H9 (cell line): ENCODE measurements at regions not wholly inside any gene's neighbourhood (a gene's known extent, or its start where the extent isn't known, plus 50 kb on each side); places are given as distances from the start of the nearest gene placed in this dataset.

Experiments used
- DNase-seq: peaks from one replicate; pipeline ENCODE4 v3.0.0-alpha.2; 2017
- H2AFZ ChIP-seq: one replicate; pipeline ENCODE4 v1.6.1; 2013; ENCODE audit warnings: mild to moderate bottlenecking, low read length, control low read depth, moderate library complexity
- H2AK5ac ChIP-seq: 2 replicates; pipeline ENCODE4 v1.6.1; 2013; ENCODE audit warnings: low read length, control low read depth, mixed read lengths; ENCODE audit not compliant: insufficient read length
- H2BK120ac ChIP-seq: one replicate; pipeline ENCODE4 v1.6.1; 2013; ENCODE audit warnings: low read depth, mild to moderate bottlenecking, low read length, control low read depth, inconsistent platforms; ENCODE audit not compliant: poor library complexity, severe bottlenecking
- H2BK12ac ChIP-seq: 2 replicates; pipeline ENCODE4 v1.6.1; 2013; ENCODE audit warnings: low read length, control low read depth, mixed read lengths, low read depth; ENCODE audit not compliant: insufficient read length
- H2BK15ac ChIP-seq: 2 replicates; pipeline ENCODE4 v1.6.1; 2013; ENCODE audit warnings: low read depth, low read length, control low read depth
- H2BK20ac ChIP-seq: one replicate; pipeline ENCODE4 v1.6.1; 2013; ENCODE audit warnings: low read depth, mild to moderate bottlenecking, low read length, control low read depth, inconsistent platforms; ENCODE audit not compliant: poor library complexity, severe bottlenecking
- H2BK5ac ChIP-seq: 2 replicates; pipeline ENCODE4 v1.6.1; 2013; ENCODE audit warnings: low read length, control low read depth, mixed read lengths; ENCODE audit not compliant: insufficient read length
- H3K14ac ChIP-seq: 2 replicates; pipeline ENCODE4 v1.6.1; 2013; ENCODE audit warnings: low read length, control low read depth; ENCODE audit not compliant: insufficient read depth
- H3K18ac ChIP-seq: 2 replicates; pipeline ENCODE4 v1.6.1; 2013; ENCODE audit warnings: low read depth, mild to moderate bottlenecking, mixed read lengths, low read length, control low read depth; ENCODE audit not compliant: insufficient read length
- H3K23ac ChIP-seq: 2 replicates; pipeline ENCODE4 v1.6.1; 2013; ENCODE audit warnings: low read length, control low read depth, mixed read lengths, low read depth; ENCODE audit not compliant: insufficient read length
- H3K23me2 ChIP-seq: 2 replicates; pipeline ENCODE4 v1.6.1; 2013; ENCODE audit warnings: low read depth, mild to moderate bottlenecking, mixed read lengths, low read length, control low read depth; ENCODE audit not compliant: insufficient read length, poor library complexity, severe bottlenecking
- H3K27ac ChIP-seq: 2 replicates; pipeline ENCODE4 v1.5.1; 2013; ENCODE audit warnings: low read length, control low read depth, mixed read lengths, low read depth; ENCODE audit not compliant: insufficient read length
- H3K27me3 ChIP-seq: 2 replicates; pipeline ENCODE4 v1.6.1; 2013; ENCODE audit warnings: low read length, control low read depth, inconsistent platforms; ENCODE audit not compliant: insufficient read depth
- H3K4ac ChIP-seq: 2 replicates; pipeline ENCODE4 v1.6.1; 2013; ENCODE audit warnings: low read depth, mild to moderate bottlenecking, control low read depth, inconsistent platforms, low read length, moderate library complexity
- H3K4me1 ChIP-seq: 2 replicates; pipeline ENCODE4 v1.6.1; 2013; ENCODE audit warnings: low read length, control low read depth, inconsistent platforms; ENCODE audit not compliant: insufficient read depth
- H3K4me2 ChIP-seq: 2 replicates; pipeline ENCODE4 v1.6.1; 2013; ENCODE audit warnings: low read length, control low read depth, mixed read lengths; ENCODE audit not compliant: insufficient read length, insufficient read depth
- H3K56ac ChIP-seq: 2 replicates; pipeline ENCODE4 v1.6.1; 2013; ENCODE audit warnings: low read depth, mild to moderate bottlenecking, mixed read lengths, low read length, control low read depth; ENCODE audit not compliant: insufficient read length
- H3K79me1 ChIP-seq: 2 replicates; pipeline ENCODE4 v1.6.1; 2013; ENCODE audit warnings: low read depth, mild to moderate bottlenecking, moderate library complexity, low read length, control low read depth, inconsistent platforms; ENCODE audit not compliant: insufficient read depth, poor library complexity, severe bottlenecking
- H3K79me2 ChIP-seq: 2 replicates; pipeline ENCODE4 v1.6.1; 2013; ENCODE audit warnings: low read length, control low read depth, inconsistent platforms; ENCODE audit not compliant: insufficient read depth
- H3K9ac ChIP-seq: 2 replicates; pipeline ENCODE4 v1.6.1; 2013; ENCODE audit warnings: low read length, control low read depth, mixed read lengths; ENCODE audit not compliant: insufficient read length; ENCODE audit errors: extremely low read depth
- H3K9me3 ChIP-seq: one replicate; pipeline ENCODE4 v1.6.1; 2013; ENCODE audit warnings: low read depth, low read length, inconsistent platforms; ENCODE audit not compliant: control insufficient read depth
- H3T11ph ChIP-seq: one replicate; pipeline ENCODE4 v1.6.1; 2013; ENCODE audit warnings: mild to moderate bottlenecking, low read length, control low read depth, inconsistent platforms
- H4K20me1 ChIP-seq: one replicate; pipeline ENCODE4 v1.6.1; 2013; ENCODE audit not compliant: control insufficient read depth, insufficient read length, insufficient read depth
- H4K5ac ChIP-seq: 2 replicates; pipeline ENCODE4 v1.6.1; 2013; ENCODE audit warnings: low read depth, mild to moderate bottlenecking, mixed read lengths, low read length, control low read depth; ENCODE audit not compliant: insufficient read length
- H4K8ac ChIP-seq: replicated peaks from 2 replicates; pipeline ENCODE4 v1.6.1; 2013; ENCODE audit warnings: low read length, control low read depth, mixed read lengths, low read depth; ENCODE audit not compliant: insufficient read length
- H4K91ac ChIP-seq: 2 replicates; pipeline ENCODE4 v1.6.1; 2013; ENCODE audit warnings: low read depth, mild to moderate bottlenecking, moderate library complexity, mixed read lengths, low read length, control low read depth; ENCODE audit not compliant: insufficient read length
- H3K27ac Mint-ChIP-seq, 3 experiments: 2 replicates in 2 of 3; 3 replicates in 1 of 3; pipeline ENCODE4 v1.8.0; 2020 to 2021; ENCODE audit warnings: mixed read lengths in 3 of 3, mild to moderate bottlenecking in 1 of 3, moderate library complexity in 1 of 3
- H3K27me3 Mint-ChIP-seq: 2 replicates; pipeline ENCODE4 v1.8.0; 2021; ENCODE audit warnings: low read depth, mild to moderate bottlenecking, moderate library complexity, mixed read lengths
- H3K36me3 Mint-ChIP-seq, 3 experiments: 2 replicates in 2 of 3; 3 replicates in 1 of 3; pipeline ENCODE4 v1.8.0; 2020 to 2021; ENCODE audit warnings: low read depth in 3 of 3, mixed read lengths in 3 of 3; ENCODE audit not compliant: insufficient read depth in 1 of 3
- H3K4me1 Mint-ChIP-seq, 2 experiments: 2 replicates each; pipeline ENCODE4 v1.8.0; 2020; ENCODE audit warnings: mixed read lengths in 2 of 2
- H3K4me3 Mint-ChIP-seq, 2 experiments: 2 replicates in 1 of 2; 3 replicates in 1 of 2; pipeline ENCODE4 v1.8.0; 2020 to 2021; ENCODE audit warnings: mild to moderate bottlenecking in 2 of 2, mixed read lengths in 2 of 2, moderate library complexity in 1 of 2
- H3K9me3 Mint-ChIP-seq, 2 experiments: 2 replicates in 1 of 2; 3 replicates in 1 of 2; pipeline ENCODE4 v1.8.0; 2020; ENCODE audit warnings: mild to moderate bottlenecking in 2 of 2, mixed read lengths in 2 of 2, moderate library complexity in 1 of 2
- CTCF ChIP-seq: fragments of 200-600 bp; sonication (generic); conservative IDR thresholded peaks from 3 replicates; pipeline ENCODE4 v1.8.0; 2021; ENCODE audit warnings: antibody characterized with exemption, mild to moderate bottlenecking
- WGBS: extraction: QIAGEN DNeasy Blood & Tissue Kit; methylation state at CpG from one replicate; pipeline ENCODE4 v1.1.7; 2013; ENCODE audit warnings: missing lambda C conversion rate, low lambda C conversion rate, mixed read lengths; ENCODE audit not compliant: insufficient read length; ENCODE audit errors: extremely low coverage; 5-methylcytosine and 5-hydroxymethylcytosine counted together

GRCh38 chr2:172328103-172328841 is 99.1 kb upstream of the ITGA6 start:
- no peak overlapping the region for H2BK12ac ChIP-seq
- no peak overlapping the region for H3K9ac ChIP-seq
- H4K8ac ChIP-seq = no peak overlapping the region
- no CpG with 5 or more reads among the region's 3 CpGs for WGBS
- no peak overlapping the region for H2BK20ac ChIP-seq
- no peaks in the 10 kb centered on the region for H3K27me3 ChIP-seq
- H2BK15ac ChIP-seq = no peak overlapping the region
- H2BK120ac ChIP-seq = no peak overlapping the region
- H4K20me1 ChIP-seq = no peaks in the 10 kb centered on the region
- no peaks in the 10 kb centered on the region for H3K4me1 ChIP-seq
- Mint-ChIP-seq H3K27ac (no peak overlapping the region), H3K4me3 (no peak overlapping the region), H3K9me3 (no peaks in the 10 kb centered on the region), H3K36me3 (no peaks in the 10 kb centered on the region; a peak in 1 of 7 replicates), H3K4me1 (peaks cover 4 to 6% of the 10 kb centered on the region in 2 experiments), H3K27me3 (no peaks in the 10 kb centered on the region; the same call in 1 of the 2 replicates)
- no peak overlapping the region for H3K4ac ChIP-seq
- no peak overlapping the region for H4K5ac ChIP-seq
- H2AK5ac ChIP-seq = no peak overlapping the region
- no peak overlapping the region for H3K18ac ChIP-seq
- H3K4me2 ChIP-seq = no peak overlapping the region
- H3T11ph ChIP-seq = no peak overlapping the region
- DNase-seq = no peak
- no peaks in the 10 kb centered on the region for H3K79me1 ChIP-seq
- H3K14ac ChIP-seq = no peak overlapping the region
- H2AFZ ChIP-seq = no peak overlapping the region
- H3K9me3 ChIP-seq = no peaks in the 10 kb centered on the region
- H3K27ac ChIP-seq = no peak overlapping the region
- no peaks in the 10 kb centered on the region for H3K79me2 ChIP-seq
- no peak overlapping the region for H2BK5ac ChIP-seq
- no peak overlapping the region for H4K91ac ChIP-seq
- no peaks in the 10 kb centered on the region for H3K23me2 ChIP-seq
- no peak for TF ChIP-seq CTCF
- H3K56ac ChIP-seq = no peak overlapping the region
- no peak overlapping the region for H3K23ac ChIP-seq
